Brain microvascular endothelial cell (primary cell): ENCODE measurements at regions not wholly inside any gene's neighbourhood (a gene's known extent, or its start where the extent isn't known, plus 50 kb on each side); places are given as distances from the start of the nearest gene placed in this dataset.

Source experiments
- DNase-seq: peaks from one replicate; pipeline ENCODE4 v3.0.0-alpha.2; 2020
- H3K27ac ChIP-seq: fragments of 250-450 bp; sonication (Bioruptor Pico); 2 replicates; pipeline ENCODE4 v1.5.1; 2020; ENCODE audit warnings: mild to moderate bottlenecking, moderate library complexity
- H3K27me3 ChIP-seq: fragments of 250-450 bp; sonication (Bioruptor Pico); replicated peaks from 2 replicates; pipeline ENCODE4 v1.5.1; 2020; ENCODE audit warnings: mild to moderate bottlenecking
- H3K36me3 ChIP-seq: fragments of 250-450 bp; sonication (Bioruptor Pico); replicated peaks from 2 replicates; pipeline ENCODE4 v1.5.1; 2020; ENCODE audit warnings: mild to moderate bottlenecking
- H3K4me3 ChIP-seq: 2 replicates; pipeline ENCODE4 v1.5.1; 2011; ENCODE audit warnings: low read depth, mild to moderate bottlenecking, control low read depth, low read length, moderate library complexity
- CTCF ChIP-seq: IDR thresholded peaks from 2 replicates; pipeline ENCODE4 v1.5.1; 2011; ENCODE audit warnings: low read depth, mild to moderate bottlenecking, moderate library complexity, low read length, control low read depth, inconsistent platforms; ENCODE audit errors: missing control alignments
- in situ Hi-C: cut with HindIII; loops from 2 replicates; pipeline ENCODE4 v1.10.0; 2017; ENCODE audit warnings: low sequenced_read_pairs, low pct_ligation_motif_present

GRCh38 chr22:48228468-48228867 is 1466.0 kb downstream of the TBC1D22A start:
- H3K27me3 ChIP-seq, result no peaks in the 10 kb centered on the region
- no peak for DNase-seq
- no peak overlapping the region for H3K4me3 ChIP-seq
- H3K36me3 ChIP-seq, result no peaks in the 10 kb centered on the region
- no peak overlapping the region for H3K27ac ChIP-seq
- in situ Hi-C loops, result no loop called here
- TF ChIP-seq CTCF, result no peak

- DNase-seq, result no peak
- Histone ChIP-seq H3K36me3 (no peaks in the 10 kb centered on the region), H3K4me3 (no peak overlapping the region), H3K27me3 (no peaks in the 10 kb centered on the region), H3K27ac (no peak overlapping the region)
- in situ Hi-C loops, result no loop called here
- no peak for TF ChIP-seq CTCF
Measured at GRCh38 chr22:48227341-48228018, 1465.0 kb downstream of the TBC1D22A start.

DNA sequence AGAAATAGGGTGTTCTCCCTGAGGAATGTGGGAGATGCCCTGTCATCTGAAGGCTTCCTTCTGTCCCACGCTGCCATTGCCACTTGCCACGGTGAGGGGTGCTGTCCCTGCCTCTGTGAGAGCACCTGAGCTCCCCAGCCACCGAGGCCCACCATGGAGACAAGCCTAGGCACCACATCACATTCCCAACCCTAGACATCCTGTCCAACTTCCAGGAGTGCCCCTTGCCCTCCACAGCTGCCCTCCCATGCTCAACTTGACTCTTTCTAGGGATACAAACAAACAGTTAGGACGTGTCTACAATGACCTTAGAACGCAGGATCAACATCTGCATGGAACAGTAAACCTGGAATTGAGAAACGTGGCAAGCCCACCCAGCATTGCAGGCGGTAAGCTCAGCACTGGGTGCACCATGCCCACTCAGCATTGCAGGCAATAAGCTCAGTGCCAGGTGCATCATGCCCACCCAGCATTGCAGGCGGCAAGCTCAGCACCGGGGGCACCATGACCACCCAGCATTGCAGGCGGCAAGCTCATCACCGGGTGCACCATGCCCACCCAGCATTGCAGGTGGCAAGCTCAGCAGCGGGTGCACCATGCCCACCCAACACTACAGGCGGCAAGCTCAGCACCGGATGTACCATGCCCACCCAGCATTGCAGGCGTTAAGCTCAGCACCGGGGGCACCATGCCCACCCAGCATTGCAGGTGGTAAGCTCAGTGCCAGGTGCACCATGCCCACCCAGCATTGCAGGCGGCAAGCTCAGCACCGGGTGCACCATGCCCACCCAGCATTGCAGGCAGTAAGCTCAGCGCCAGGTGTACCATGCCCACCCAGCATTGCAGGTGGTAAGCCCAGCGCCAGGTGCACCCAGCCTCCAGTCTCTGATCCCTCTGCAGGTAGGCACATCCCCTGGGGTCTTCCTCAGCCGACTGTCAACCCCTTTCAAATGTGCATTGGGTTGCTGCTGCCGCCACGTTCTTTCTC is 1463.9 kb downstream of the TBC1D22A start:
- Histone ChIP-seq H3K27ac (no peak overlapping the region), H3K27me3 (no peaks in the 10 kb centered on the region), H3K36me3 (no peaks in the 10 kb centered on the region), H3K4me3 (no peak overlapping the region)
- in situ Hi-C loops, result no loop called here
- TF ChIP-seq CTCF, result no peak
- no peak for DNase-seq

DNA sequence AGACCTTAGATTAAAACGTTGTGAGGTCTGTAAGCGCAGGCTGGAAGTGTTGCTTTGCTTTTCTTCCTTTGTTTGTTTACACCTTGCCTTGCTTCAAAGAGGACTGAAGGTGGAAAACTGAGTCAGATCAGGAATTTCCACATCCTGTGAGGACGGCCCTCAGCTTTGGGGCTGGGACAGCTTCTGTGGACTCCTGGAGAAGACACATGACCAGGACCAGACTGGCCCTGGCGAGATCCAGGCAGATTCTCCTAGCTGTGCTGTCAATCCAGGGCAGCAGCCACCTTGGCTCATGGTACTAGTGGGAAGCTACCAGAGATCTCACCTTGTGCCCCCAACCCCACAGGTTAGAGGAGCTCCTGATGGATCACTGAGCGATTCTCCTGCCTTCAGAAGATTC is 1461.9 kb downstream of the TBC1D22A start:
- no peak for DNase-seq
- no peaks in the 10 kb centered on the region for H3K27me3 ChIP-seq
- no peaks in the 10 kb centered on the region for H3K36me3 ChIP-seq
- in situ Hi-C loops, result no loop called here
- no peak overlapping the region for H3K27ac ChIP-seq
- TF ChIP-seq CTCF, result no peak
- H3K4me3 ChIP-seq, result no peak overlapping the region

DNA sequence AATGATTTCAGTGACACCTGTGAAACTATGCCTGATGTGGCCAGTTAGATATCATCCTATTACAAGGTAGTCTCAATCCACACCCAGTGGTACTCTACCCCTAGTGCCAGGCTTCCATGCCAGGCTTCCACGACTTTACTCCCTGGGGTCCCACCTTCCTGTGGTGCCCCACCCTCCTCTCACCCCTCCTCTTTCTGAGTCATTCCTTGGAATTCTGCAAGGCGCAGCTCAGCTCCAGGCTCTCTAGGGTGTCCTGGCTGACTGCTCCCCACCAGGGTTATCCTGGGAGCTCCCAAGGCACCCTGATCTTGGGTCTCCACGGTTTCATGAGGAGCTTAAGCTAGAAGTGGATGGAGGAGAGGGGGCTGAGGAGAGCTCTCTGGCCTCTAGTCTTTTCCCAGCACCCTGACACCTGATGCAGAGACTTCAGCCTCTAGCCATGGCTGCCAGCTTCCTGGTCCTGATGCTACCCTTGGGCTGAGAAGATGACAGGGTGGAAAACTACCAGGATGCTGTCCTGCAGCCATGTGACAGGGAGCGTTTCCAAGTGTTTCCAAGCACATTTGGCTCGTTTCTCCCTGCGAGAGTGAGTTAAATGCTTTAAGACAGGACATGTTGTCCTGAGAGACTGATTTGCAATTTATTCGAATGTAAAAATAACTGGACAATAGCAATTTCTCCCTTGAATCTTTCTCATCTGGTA is 1461.2 kb downstream of the TBC1D22A start:
- DNase-seq, result no peak
- no peaks in the 10 kb centered on the region for H3K36me3 ChIP-seq
- in situ Hi-C loops, result no loop called here
- H3K4me3 ChIP-seq, result no peak overlapping the region
- H3K27ac ChIP-seq, result no peak overlapping the region
- no peak for TF ChIP-seq CTCF
- H3K27me3 ChIP-seq, result no peaks in the 10 kb centered on the region
